GM23338 (cell line): ENCODE measurements at regions not wholly inside any gene's neighbourhood (a gene's known extent, or its start where the extent isn't known, plus 50 kb on each side); places are given as distances from the start of the nearest gene placed in this dataset.

Source experiments
- EZH2 ChIP-seq: fragments of 200-600 bp; sonication (generic); IDR thresholded peaks from one replicate; pipeline ENCODE4 v1.8.0; 2017; ENCODE audit warnings: antibody characterized with exemption, mild to moderate bottlenecking, low read depth; ENCODE audit not compliant: unreplicated experiment
- EZH2phosphoT487 ChIP-seq: fragments of 200-600 bp; sonication (generic); IDR thresholded peaks from one replicate; pipeline ENCODE4 v1.8.1; 2018; ENCODE audit warnings: antibody characterized with exemption; ENCODE audit not compliant: unreplicated experiment
- POLR2AphosphoS5 ChIP-seq: IDR thresholded peaks from 2 replicates; pipeline ENCODE4 v1.6.1; 2016; ENCODE audit warnings: antibody characterized with exemption, low read depth
- REST ChIP-seq: IDR thresholded peaks from one replicate; pipeline ENCODE4 v1.6.1; 2018; ENCODE audit warnings: antibody characterized with exemption; ENCODE audit not compliant: unreplicated experiment
- STAT1 ChIP-seq: IDR thresholded peaks from one replicate; pipeline ENCODE4 v1.6.1; 2016; ENCODE audit warnings: antibody characterized with exemption; ENCODE audit not compliant: unreplicated experiment
- TF ChIP-seq, protein P1 (sequence below), 2 experiments: fragments of 200-600 bp in 1 of 2; sonication (generic) in 1 of 2; conservative IDR thresholded peaks; 2 replicates each; pipeline versions ENCODE4 v1.5.1 to v1.6.1; 2016 to 2017; ENCODE audit warnings: antibody characterized with exemption in 2 of 2, low read depth in 2 of 2, mild to moderate bottlenecking in 2 of 2, moderate library complexity in 1 of 2
- TF ChIP-seq, protein P2 (sequence below): IDR thresholded peaks from 2 replicates; pipeline ENCODE4 v1.6.1; 2016; ENCODE audit warnings: antibody characterized with exemption

DNA sequence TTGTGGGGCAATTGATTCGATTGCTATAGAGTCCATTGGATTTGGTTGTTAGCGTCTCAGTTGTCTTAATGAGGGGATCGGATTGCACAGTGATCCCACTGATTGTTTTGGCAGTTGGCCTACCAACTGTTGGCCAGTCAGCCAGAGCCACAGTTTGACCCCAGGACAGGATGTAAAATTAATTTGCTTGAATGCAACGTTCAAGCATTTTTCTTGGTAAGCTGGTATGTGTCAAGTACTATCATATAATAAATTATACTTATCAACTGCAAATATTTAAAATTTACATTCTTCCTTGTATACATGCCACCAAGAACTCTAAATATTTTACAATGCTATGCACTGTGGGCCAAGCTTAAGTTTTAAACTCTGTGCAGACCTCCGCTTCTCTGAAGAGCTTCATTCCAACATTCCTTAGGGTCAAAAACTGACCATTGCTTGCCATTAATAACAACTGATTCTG, 80.4 kb upstream of the OSMR start:
- no peak for TF ChIP-seq EZH2
- TF ChIP-seq POLR2AphosphoS5: no peak
- TF ChIP-seq, protein P1, sequence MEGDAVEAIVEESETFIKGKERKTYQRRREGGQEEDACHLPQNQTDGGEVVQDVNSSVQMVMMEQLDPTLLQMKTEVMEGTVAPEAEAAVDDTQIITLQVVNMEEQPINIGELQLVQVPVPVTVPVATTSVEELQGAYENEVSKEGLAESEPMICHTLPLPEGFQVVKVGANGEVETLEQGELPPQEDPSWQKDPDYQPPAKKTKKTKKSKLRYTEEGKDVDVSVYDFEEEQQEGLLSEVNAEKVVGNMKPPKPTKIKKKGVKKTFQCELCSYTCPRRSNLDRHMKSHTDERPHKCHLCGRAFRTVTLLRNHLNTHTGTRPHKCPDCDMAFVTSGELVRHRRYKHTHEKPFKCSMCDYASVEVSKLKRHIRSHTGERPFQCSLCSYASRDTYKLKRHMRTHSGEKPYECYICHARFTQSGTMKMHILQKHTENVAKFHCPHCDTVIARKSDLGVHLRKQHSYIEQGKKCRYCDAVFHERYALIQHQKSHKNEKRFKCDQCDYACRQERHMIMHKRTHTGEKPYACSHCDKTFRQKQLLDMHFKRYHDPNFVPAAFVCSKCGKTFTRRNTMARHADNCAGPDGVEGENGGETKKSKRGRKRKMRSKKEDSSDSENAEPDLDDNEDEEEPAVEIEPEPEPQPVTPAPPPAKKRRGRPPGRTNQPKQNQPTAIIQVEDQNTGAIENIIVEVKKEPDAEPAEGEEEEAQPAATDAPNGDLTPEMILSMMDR (conservative IDR thresholded peaks at IDR 0.05; ENCODE audit: low read depth in 2 of 2): no peak
- no peak for TF ChIP-seq REST
- TF ChIP-seq, protein P2, sequence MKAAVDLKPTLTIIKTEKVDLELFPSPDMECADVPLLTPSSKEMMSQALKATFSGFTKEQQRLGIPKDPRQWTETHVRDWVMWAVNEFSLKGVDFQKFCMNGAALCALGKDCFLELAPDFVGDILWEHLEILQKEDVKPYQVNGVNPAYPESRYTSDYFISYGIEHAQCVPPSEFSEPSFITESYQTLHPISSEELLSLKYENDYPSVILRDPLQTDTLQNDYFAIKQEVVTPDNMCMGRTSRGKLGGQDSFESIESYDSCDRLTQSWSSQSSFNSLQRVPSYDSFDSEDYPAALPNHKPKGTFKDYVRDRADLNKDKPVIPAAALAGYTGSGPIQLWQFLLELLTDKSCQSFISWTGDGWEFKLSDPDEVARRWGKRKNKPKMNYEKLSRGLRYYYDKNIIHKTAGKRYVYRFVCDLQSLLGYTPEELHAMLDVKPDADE: no peak
- TF ChIP-seq STAT1: no peak
- TF ChIP-seq EZH2phosphoT487: no peak
